ENCODE measurements at regions not wholly inside any gene's neighbourhood (a gene's known extent, or its start where the extent isn't known, plus 50 kb on each side); places are given as distances from the start of the nearest gene placed in this dataset.
A peak's percentile ranks its signal among the peaks of the same experiment; 100 is the strongest.
"Not testable (repeated sequence)": the region's sequence is repeated elsewhere in the genome, so short reads cannot be mapped to it uniquely, and the experiment has no call there.

DNA sequence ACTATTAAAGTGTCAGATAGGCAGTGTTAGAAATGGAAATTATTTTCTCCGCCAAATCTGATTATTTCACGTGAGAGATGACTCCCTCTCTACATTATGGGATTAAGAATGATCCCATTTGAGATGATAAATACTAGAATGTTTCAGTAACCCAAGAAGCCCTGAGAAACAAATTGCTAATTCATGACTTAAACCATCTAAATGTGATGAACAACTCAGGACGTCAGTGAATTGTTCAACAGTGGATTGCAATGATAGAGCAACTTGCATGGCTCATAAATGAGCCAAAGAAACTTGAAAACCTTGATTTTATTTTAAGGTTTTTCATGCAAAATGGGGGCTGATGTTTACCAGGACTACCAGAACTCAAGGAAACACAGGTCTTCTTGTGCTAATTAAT is 350.5 kb upstream of the WWC1 start:
- TF ChIP-seq, protein P1, sequence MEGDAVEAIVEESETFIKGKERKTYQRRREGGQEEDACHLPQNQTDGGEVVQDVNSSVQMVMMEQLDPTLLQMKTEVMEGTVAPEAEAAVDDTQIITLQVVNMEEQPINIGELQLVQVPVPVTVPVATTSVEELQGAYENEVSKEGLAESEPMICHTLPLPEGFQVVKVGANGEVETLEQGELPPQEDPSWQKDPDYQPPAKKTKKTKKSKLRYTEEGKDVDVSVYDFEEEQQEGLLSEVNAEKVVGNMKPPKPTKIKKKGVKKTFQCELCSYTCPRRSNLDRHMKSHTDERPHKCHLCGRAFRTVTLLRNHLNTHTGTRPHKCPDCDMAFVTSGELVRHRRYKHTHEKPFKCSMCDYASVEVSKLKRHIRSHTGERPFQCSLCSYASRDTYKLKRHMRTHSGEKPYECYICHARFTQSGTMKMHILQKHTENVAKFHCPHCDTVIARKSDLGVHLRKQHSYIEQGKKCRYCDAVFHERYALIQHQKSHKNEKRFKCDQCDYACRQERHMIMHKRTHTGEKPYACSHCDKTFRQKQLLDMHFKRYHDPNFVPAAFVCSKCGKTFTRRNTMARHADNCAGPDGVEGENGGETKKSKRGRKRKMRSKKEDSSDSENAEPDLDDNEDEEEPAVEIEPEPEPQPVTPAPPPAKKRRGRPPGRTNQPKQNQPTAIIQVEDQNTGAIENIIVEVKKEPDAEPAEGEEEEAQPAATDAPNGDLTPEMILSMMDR (IDR thresholded peaks at IDR 0.05; ENCODE audit: insufficient read depth, low read depth, low read length, missing control alignments) = no peak
- no peak overlapping the region for H3K4me3 ChIP-seq (ENCODE audit: low read length)
- no peak for DNase-seq (ENCODE audit: low read depth)

DNA sequence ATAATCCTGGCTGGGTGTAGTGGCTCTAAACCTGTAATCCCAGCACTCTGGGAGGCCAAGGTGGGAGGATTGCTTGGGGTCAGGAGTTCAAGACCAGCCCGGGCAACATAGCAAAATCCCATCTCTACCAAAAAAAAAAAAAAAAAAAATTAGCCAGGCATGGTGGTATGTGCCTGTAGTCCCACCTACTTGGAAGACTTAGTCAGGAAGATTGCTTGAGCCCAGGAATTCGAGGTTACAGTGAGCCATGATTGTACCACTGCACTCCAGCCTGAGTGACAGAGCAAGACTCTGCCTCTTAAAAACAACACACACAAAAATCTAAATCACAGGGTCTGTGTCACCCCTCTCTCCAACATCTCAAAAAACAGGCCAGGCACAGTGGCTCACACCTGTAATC is 349.9 kb upstream of the WWC1 start:
- not testable (repeated sequence) for H3K4me3 ChIP-seq (ENCODE audit: low read length); DNase-seq (ENCODE audit: low read depth)

DNA sequence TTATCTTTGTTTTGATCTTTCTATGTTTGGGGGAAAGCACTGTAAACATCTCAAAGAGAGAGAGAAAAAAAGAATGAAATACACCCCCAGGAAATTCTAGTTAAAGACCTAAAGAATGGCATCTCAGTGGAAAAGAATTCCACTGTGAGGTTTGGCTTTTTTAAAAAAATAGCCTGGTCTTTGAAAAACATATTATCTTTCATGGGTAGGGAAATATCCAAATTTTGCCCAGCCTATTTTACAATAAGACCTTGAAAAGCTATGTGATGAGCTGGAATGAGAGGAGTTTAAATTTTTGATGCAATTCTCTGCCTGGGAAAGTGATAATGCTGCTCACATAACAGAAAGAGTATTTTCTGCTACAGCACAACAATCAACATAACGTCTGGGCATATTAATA is 348.1 kb upstream of the WWC1 start:
- DNase-seq (ENCODE audit: low read depth) = no peak
- TF ChIP-seq, protein P1 (IDR thresholded peaks at IDR 0.05; ENCODE audit: insufficient read depth, low read depth, low read length, missing control alignments) = no peak
- no peak overlapping the region for H3K4me3 ChIP-seq (ENCODE audit: low read length)

DNA sequence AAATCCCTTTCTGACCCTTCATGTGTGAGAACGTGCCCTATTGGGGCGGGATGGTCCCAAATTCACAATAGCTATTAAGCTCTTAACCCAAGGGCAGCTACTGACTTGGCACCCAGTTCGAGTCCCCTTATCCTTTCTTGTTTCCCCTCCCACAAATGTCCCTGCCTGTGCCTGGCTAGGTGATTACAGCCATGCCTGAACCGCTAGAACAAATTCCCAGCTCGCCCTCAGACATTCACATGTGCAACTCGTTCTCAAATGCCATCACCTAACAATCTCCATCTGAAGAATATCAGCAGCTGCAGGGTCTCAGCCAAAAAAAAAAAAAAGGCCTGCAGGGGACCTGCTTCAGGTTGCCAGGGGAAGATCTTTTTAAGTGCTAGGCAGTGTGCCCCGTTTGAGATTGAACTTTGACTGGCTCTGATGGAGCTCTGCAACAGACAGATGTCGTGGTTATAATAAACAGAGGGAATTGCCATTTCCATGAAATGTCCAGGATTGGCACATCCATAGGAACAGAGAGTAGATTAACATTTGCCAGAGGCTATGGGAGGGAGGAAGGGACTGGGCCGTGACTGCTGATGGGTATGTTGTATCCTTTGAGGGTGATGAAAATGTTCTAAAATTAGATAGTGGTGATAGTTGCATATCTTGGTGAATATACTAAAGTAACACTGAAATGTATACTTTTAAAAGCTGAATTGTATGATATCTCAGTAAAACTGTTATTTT is 347.2 kb upstream of the WWC1 start:
- TF ChIP-seq, protein P1 (IDR thresholded peaks at IDR 0.05; ENCODE audit: insufficient read depth, low read depth, low read length, missing control alignments) = no peak
- H3K4me3 ChIP-seq (ENCODE audit: low read length) = no peak overlapping the region
- DNase-seq (ENCODE audit: low read depth) = no peak

DNA sequence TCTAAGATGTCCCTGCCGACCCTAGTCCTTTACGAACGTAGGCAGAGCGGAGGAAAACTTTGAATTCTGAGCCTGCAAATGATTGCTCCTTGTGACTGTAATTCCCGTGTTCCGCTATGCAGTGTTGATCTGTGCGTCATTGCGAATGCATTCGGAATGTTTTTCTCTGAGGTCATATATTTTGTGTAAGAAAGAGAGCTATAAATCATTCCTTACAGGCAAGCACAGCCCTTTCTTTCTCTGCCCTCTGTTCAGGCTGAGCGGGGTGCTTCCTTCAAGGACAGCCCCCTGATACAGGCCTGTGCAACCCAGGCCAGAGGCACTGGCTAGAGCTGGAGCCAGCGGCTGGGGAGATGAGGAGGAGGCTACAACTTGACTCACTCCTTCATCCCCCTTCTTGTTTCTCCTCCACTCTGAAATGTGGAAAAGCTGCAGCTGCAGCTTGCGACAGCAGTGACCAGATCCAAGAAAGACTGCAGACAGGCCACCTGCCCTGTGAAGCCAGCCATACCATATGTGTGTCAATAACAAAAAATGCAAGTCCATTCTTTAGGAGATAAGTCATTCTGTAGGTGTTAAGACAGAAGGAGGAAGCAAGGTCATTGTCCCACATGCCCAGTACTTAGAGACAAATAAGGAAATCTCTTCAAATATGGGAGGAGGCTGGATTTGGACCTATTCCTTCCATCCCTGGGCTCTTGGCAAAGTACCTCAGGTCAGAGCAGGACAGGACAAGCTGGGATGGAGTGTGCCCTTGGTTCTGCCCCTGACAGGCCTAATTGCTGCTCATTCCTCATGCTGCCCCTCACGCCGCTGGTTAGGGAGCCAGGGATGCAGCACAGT is 345.7 kb upstream of the WWC1 start:
- H3K4me3 ChIP-seq (ENCODE audit: low read length) = no peak overlapping the region
- TF ChIP-seq, protein P1 (IDR thresholded peaks at IDR 0.05; ENCODE audit: insufficient read depth, low read depth, low read length, missing control alignments) = no peak
- peak; percentile 78 for DNase-seq (ENCODE audit: low read depth)

DNA sequence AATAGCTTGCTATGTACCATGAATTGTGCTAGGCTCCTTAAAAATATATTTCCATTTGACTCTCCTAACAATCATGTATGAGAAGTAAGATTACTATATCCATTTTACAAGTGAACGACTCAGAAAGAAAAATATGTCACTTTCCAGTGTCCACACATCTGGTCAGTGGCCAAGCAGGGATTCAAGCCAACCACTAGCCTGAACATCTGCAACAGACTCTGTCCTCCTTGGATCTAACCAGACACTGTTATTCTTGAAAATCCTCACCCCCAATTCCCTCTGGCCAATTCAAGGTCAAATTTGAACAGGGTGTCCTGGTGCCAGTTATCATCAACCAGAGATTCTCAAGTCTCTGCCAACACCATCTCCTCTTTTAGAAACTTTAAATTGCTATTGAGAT is 344.1 kb upstream of the WWC1 start:
- DNase-seq (ENCODE audit: low read depth) = no peak
- TF ChIP-seq, protein P1 (IDR thresholded peaks at IDR 0.05; ENCODE audit: insufficient read depth, low read depth, low read length, missing control alignments) = no peak
- H3K4me3 ChIP-seq (ENCODE audit: low read length) = no peak overlapping the region

DNA sequence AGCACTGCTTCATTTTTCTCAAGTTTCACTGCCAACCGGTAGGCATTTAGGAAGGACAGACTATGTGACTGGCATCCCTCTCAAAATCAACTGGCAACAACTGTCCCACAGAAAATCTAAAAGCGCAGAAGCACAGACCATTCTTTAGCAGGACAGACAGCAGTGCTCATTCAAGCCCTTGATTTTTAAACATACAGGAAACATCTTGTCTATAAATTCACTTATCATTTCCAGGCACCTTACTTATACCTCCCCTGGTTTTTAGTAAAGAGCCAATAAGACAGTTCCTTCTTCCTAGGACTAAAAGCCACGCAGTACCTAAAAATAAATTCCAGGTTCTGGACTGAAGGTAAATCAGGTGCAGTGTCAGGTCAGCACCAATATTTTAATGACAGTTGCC is 343.2 kb upstream of the WWC1 start:
- no peak overlapping the region for H3K4me3 ChIP-seq (ENCODE audit: low read length)
- TF ChIP-seq, protein P1 (IDR thresholded peaks at IDR 0.05; ENCODE audit: insufficient read depth, low read depth, low read length, missing control alignments) = no peak
- DNase-seq (ENCODE audit: low read depth) = no peak
